H1 (cell line): ENCODE measurements at regions not wholly inside any gene's neighbourhood (a gene's known extent, or its start where the extent isn't known, plus 50 kb on each side); places are given as distances from the start of the nearest gene placed in this dataset.

Experiments used
- CTCF ChIA-PET: fragments of 300-600 bp; sonication (Branson Sonifier 250); formaldehyde crosslinking; loops from one replicate; lab custom pipeline; 2021; ENCODE audit not compliant: partially characterized antibody; lab: Charles Lee
- POLR2A ChIA-PET: fragments of 300-600 bp; sonication (Branson Sonifier 250); formaldehyde crosslinking; loops from one replicate; lab custom pipeline; 2021; ENCODE audit warnings: inconsistent platforms; ENCODE audit not compliant: partially characterized antibody; lab: Charles Lee
- DNase-seq, 2 experiments: peaks; one replicate each; pipeline versions ENCODE4 v3.0.0 to v3.0.0-alpha.2; 2010 to 2022; ENCODE audit warnings: low spot score in 2 of 2, low read depth in 1 of 2, mixed read lengths in 1 of 2
- FAIRE-seq: peaks from 2 replicates; lab custom pipeline; 2011; peaks lifted over from hg19 to GRCh38; lab: Jason Lieb, UNC
- H2AFZ ChIP-seq: 2 replicates; pipeline ENCODE4 v1.8.1; 2012; ENCODE audit warnings: low read length, inconsistent platforms
- H2AK5ac ChIP-seq: 2 replicates; pipeline ENCODE4 v1.6.1; 2013; ENCODE audit warnings: low read depth, low read length
- H2BK120ac ChIP-seq: replicated peaks from 2 replicates; pipeline ENCODE3; 2013; ENCODE audit warnings: low read depth, low read length, inconsistent platforms
- H2BK12ac ChIP-seq: 2 replicates; pipeline ENCODE4 v1.6.1; 2013; ENCODE audit warnings: low read depth, low read length
- H2BK15ac ChIP-seq: 2 replicates; pipeline ENCODE4 v1.6.1; 2013; ENCODE audit warnings: low read length
- H2BK20ac ChIP-seq: 2 replicates; pipeline ENCODE4 v1.6.1; 2013; ENCODE audit warnings: low read length
- H2BK5ac ChIP-seq: 2 replicates; pipeline ENCODE4 v1.6.1; 2013; ENCODE audit warnings: low read depth, low read length
- H3K14ac ChIP-seq: 2 replicates; pipeline ENCODE4 v1.6.1; 2013; ENCODE audit warnings: inconsistent platforms; ENCODE audit not compliant: insufficient read length
- H3K18ac ChIP-seq: 2 replicates; pipeline ENCODE4 v1.6.1; 2013; ENCODE audit warnings: low read length; ENCODE audit errors: extremely low read depth
- H3K23ac ChIP-seq: 2 replicates; pipeline ENCODE4 v1.6.1; 2013; ENCODE audit warnings: inconsistent platforms; ENCODE audit not compliant: insufficient read length
- H3K23me2 ChIP-seq: 2 replicates; pipeline ENCODE4 v1.6.1; 2013; ENCODE audit warnings: low read depth, low read length
- H3K27ac ChIP-seq: 2 replicates; pipeline ENCODE4 v1.6.1; 2011; ENCODE audit warnings: low read depth, low read length, inconsistent platforms
- H3K27me3 ChIP-seq, 4 experiments: replicated peaks in 1 of 4; 1 replicate in 1 of 4; 2 replicates in 3 of 4; pipeline versions ENCODE4 v1.6.1 to v1.8.1; 2011 to 2013; ENCODE audit warnings: low read length in 3 of 4, mild to moderate bottlenecking in 3 of 4, inconsistent platforms in 2 of 4, mixed read lengths in 2 of 4, moderate library complexity in 1 of 4; ENCODE audit not compliant: control insufficient read depth in 3 of 4, insufficient read depth in 3 of 4; ENCODE audit errors: extremely low read depth in 1 of 4
- H3K36me3 ChIP-seq, 4 experiments: 2 replicates each; pipeline versions ENCODE4 v1.6.1 to v1.8.1; 2011 to 2013; ENCODE audit warnings: mild to moderate bottlenecking in 4 of 4, low read length in 3 of 4, moderate library complexity in 2 of 4, control low read depth in 1 of 4, inconsistent platforms in 1 of 4; ENCODE audit not compliant: insufficient read depth in 4 of 4, control insufficient read depth in 2 of 4
- H3K4ac ChIP-seq: replicated peaks from 2 replicates; pipeline ENCODE3; 2013; ENCODE audit warnings: low read length, low read depth, mixed read lengths, inconsistent platforms; ENCODE audit not compliant: insufficient read length
- H3K4me1 ChIP-seq, 4 experiments: replicated peaks in 1 of 4; 1 replicate in 1 of 4; 2 replicates in 3 of 4; pipeline versions ENCODE4 v1.6.1 to v1.8.1; 2011 to 2013; ENCODE audit warnings: low read length in 3 of 4, inconsistent platforms in 2 of 4, mixed read lengths in 1 of 4; ENCODE audit not compliant: insufficient read depth in 4 of 4, control insufficient read depth in 3 of 4
- H3K4me2 ChIP-seq, 2 experiments: 2 replicates each; pipeline versions ENCODE4 v1.6.1 to v1.8.1; 2011 to 2013; ENCODE audit warnings: low read depth in 2 of 2, low read length in 2 of 2, control low read depth in 1 of 2, inconsistent platforms in 1 of 2, mild to moderate bottlenecking in 1 of 2; ENCODE audit not compliant: insufficient read depth in 1 of 2
- H3K4me3 ChIP-seq, 4 experiments: fragments of 200-600, 300-600 bp in 1 of 4; sonication (generic), shearing (Covaris generic), sonication (Bioruptor Twin) in 1 of 4; 2 replicates each; pipeline versions ENCODE4 v1.5.1 to v1.8.1; 2011 to 2016; ENCODE audit warnings: low read length in 4 of 4, low read depth in 3 of 4, control low read depth in 2 of 4, inconsistent platforms in 2 of 4, mild to moderate bottlenecking in 2 of 4, mixed read lengths in 1 of 4, moderate library complexity in 1 of 4; ENCODE audit not compliant: insufficient read depth in 2 of 4; ENCODE audit errors: extremely low read depth in 1 of 4
- H3K56ac ChIP-seq: replicated peaks from 2 replicates; pipeline ENCODE3; 2013; ENCODE audit warnings: low read depth, mild to moderate bottlenecking, mixed read lengths, low read length, inconsistent platforms; ENCODE audit not compliant: insufficient read length
- H3K79me1 ChIP-seq: 2 replicates; pipeline ENCODE4 v1.6.1; 2013; ENCODE audit warnings: low read depth, low read length, control low read depth
- H3K79me2 ChIP-seq, 2 experiments: 2 replicates each; pipeline versions ENCODE4 v1.6.1 to v1.8.1; 2012 to 2013; ENCODE audit warnings: low read length in 2 of 2, mild to moderate bottlenecking in 2 of 2, inconsistent platforms in 1 of 2; ENCODE audit not compliant: insufficient read depth in 2 of 2, control insufficient read depth in 1 of 2
- H3K9ac ChIP-seq, 4 experiments: replicated peaks in 1 of 4; 1 replicate in 1 of 4; 2 replicates in 3 of 4; pipeline versions ENCODE4 v1.6.1 to v1.8.1; 2011 to 2013; ENCODE audit warnings: low read depth in 3 of 4, low read length in 3 of 4, control low read depth in 2 of 4, mild to moderate bottlenecking in 2 of 4, moderate library complexity in 2 of 4, inconsistent platforms in 1 of 4; ENCODE audit errors: extremely low read depth in 1 of 4
- H3K9me3 ChIP-seq, 2 experiments: 2 replicates each; pipeline versions ENCODE4 v1.6.1 to v1.8.1; 2012 to 2013; ENCODE audit warnings: mild to moderate bottlenecking in 2 of 2, moderate library complexity in 2 of 2, control low read depth in 1 of 2, inconsistent platforms in 1 of 2, low read depth in 1 of 2, low read length in 1 of 2, mixed read lengths in 1 of 2; ENCODE audit not compliant: insufficient read depth in 2 of 2
- H4K20me1 ChIP-seq, 2 experiments: replicated peaks in 1 of 2; 2 replicates each; pipeline versions ENCODE3 to v1.8.1; 2011 to 2013; ENCODE audit warnings: inconsistent platforms in 2 of 2, low read length in 2 of 2, mild to moderate bottlenecking in 1 of 2; ENCODE audit not compliant: insufficient read depth in 2 of 2, control insufficient read depth in 1 of 2
- H4K5ac ChIP-seq: 2 replicates; pipeline ENCODE4 v1.6.1; 2013; ENCODE audit warnings: low read length, low read depth, mixed read lengths, inconsistent platforms; ENCODE audit not compliant: insufficient read length
- H4K8ac ChIP-seq: 2 replicates; pipeline ENCODE4 v1.8.0; 2013; ENCODE audit warnings: mild to moderate bottlenecking, moderate library complexity, low read length, inconsistent platforms; ENCODE audit not compliant: insufficient read depth; ENCODE audit errors: extremely low read depth
- H4K91ac ChIP-seq: replicated peaks from 2 replicates; pipeline ENCODE3; 2013; ENCODE audit warnings: low read length, mixed read lengths, inconsistent platforms; ENCODE audit not compliant: insufficient read length
- ASH2L ChIP-seq: fragments of 200-600, 300-600 bp; sonication (generic); IDR thresholded peaks from one replicate; pipeline ENCODE4 v1.7.1; 2017; ENCODE audit warnings: low read length
- CTCF ChIP-seq, 3 experiments: IDR thresholded peaks; 1 replicate in 2 of 3; 2 replicates in 1 of 3; pipeline versions ENCODE4 v1.5.1 to v1.6.1; 2011; ENCODE audit warnings: low read length in 3 of 3, mild to moderate bottlenecking in 3 of 3, inconsistent platforms in 2 of 3, low read depth in 1 of 3, moderate library complexity in 1 of 3; ENCODE audit not compliant: insufficient read depth in 1 of 3; ENCODE audit errors: control extremely low read depth in 1 of 3
- GABPA ChIP-seq: IDR thresholded peaks from 2 replicates; pipeline ENCODE4 v1.6.1; 2011; ENCODE audit warnings: mild to moderate bottlenecking, low read length, moderate library complexity, borderline replicate concordance; ENCODE audit not compliant: insufficient read depth
- HDAC2 ChIP-seq, 2 experiments: fragments of 300-600 bp in 1 of 2; sonication (generic) in 1 of 2; IDR thresholded peaks; 2 replicates each; pipeline ENCODE4 v1.6.1; 2011 to 2012; ENCODE audit warnings: low read depth in 2 of 2, low read length in 2 of 2, mild to moderate bottlenecking in 2 of 2, moderate library complexity in 2 of 2, borderline replicate concordance in 1 of 2, inconsistent platforms in 1 of 2
- RXRA ChIP-seq: IDR thresholded peaks from 2 replicates; pipeline ENCODE4 v1.6.1; 2011; ENCODE audit warnings: low read depth, mild to moderate bottlenecking, low read length, moderate library complexity; ENCODE audit not compliant: insufficient read depth
- SIN3A ChIP-seq, 2 experiments: IDR thresholded peaks in 1 of 2; conservative IDR thresholded peaks in 1 of 2; 2 replicates each; pipeline ENCODE4 v1.6.1; 2011 to 2012; ENCODE audit warnings: low read length in 2 of 2, improper control_type of control experiment in 1 of 2, low read depth in 1 of 2, mild to moderate bottlenecking in 1 of 2
- TEAD4 ChIP-seq: IDR thresholded peaks from 2 replicates; pipeline ENCODE4 v1.6.1; 2012; ENCODE audit warnings: low read depth, low read length, inconsistent platforms, mixed read lengths
- WGBS, 2 experiments: shearing (Covaris generic) in 1 of 2; methylation state at CpG; one replicate each; pipeline versions ENCODE4 v1.1.6 to v1.1.7; 2013 to 2015; ENCODE audit warnings: low lambda C conversion rate in 2 of 2, mixed read lengths in 2 of 2, inconsistent platforms in 1 of 2, low coverage in 1 of 2, missing lambda C conversion rate in 1 of 2; ENCODE audit not compliant: insufficient replicate concordance in 2 of 2, insufficient coverage in 1 of 2, insufficient read length in 1 of 2; ENCODE audit errors: extremely low coverage in 1 of 2, missing lambda C conversion rate in 1 of 2; 5-methylcytosine and 5-hydroxymethylcytosine counted together

- H3K14ac ChIP-seq: no peak overlapping the region
- DNase-seq: no peak
- H4K91ac ChIP-seq: no peak overlapping the region
- no peak overlapping the region for H3K4ac ChIP-seq
- no peak overlapping the region for H3K9ac ChIP-seq
- no peaks in the 10 kb centered on the region for H3K4me1 ChIP-seq
- CTCF ChIA-PET: interaction anchor here (1.4 to 3.3 kb wide), 2 partner anchors 10 to 23 kb away, joined by 6 to 11 read pairs; no protein-coding TSS in a partner anchor
- no peak overlapping the region for H2BK20ac ChIP-seq
- no peaks in the 10 kb centered on the region for H3K27me3 ChIP-seq
- H2BK120ac ChIP-seq: no peak overlapping the region
- no peaks in the 10 kb centered on the region for H3K79me2 ChIP-seq
- no peak overlapping the region for H3K4me2 ChIP-seq
- 87% methylated on average over 7 of the region's 7 CpGs; no CpG with 5 or more reads in 1 of the 2 experiments for WGBS, 2 experiments
- H3K23ac ChIP-seq: no peak overlapping the region
- no peak for TF ChIP-seq ASH2L
- TF ChIP-seq RXRA: no peak
- TF ChIP-seq TEAD4: no peak
- TF ChIP-seq SIN3A (conservative IDR thresholded peaks at IDR 0.05 in 1 of 2, IDR thresholded peaks at IDR 0.05 in 1 of 2; ENCODE audit: low read depth in 1 of 2, low read length in 2 of 2): no peak
- no peak for TF ChIP-seq GABPA
- TF ChIP-seq HDAC2 (IDR thresholded peaks at IDR 0.05; ENCODE audit: borderline replicate concordance in 1 of 2, low read depth in 2 of 2, low read length in 2 of 2): no peak
- no peak for TF ChIP-seq CTCF (IDR thresholded peaks at IDR 0.05; ENCODE audit: control extremely low read depth in 1 of 3, insufficient read depth in 1 of 3, low read depth in 1 of 3, low read length in 3 of 3)
- TF ChIP-seq, all 59 proteins: peak for 0
- no peaks in the 10 kb centered on the region for H3K79me1 ChIP-seq
- H3K56ac ChIP-seq: no peak overlapping the region
- H2AFZ ChIP-seq: no peak overlapping the region
- FAIRE-seq: no peak
- no peaks in the 10 kb centered on the region for H3K36me3 ChIP-seq
- H2BK12ac ChIP-seq: no peak overlapping the region
- H3K4me3 ChIP-seq: no peak overlapping the region
- H3K23me2 ChIP-seq: no peaks in the 10 kb centered on the region
- H3K27ac ChIP-seq: no peak overlapping the region
- H3K9me3 ChIP-seq: no peaks in the 10 kb centered on the region
- H2BK15ac ChIP-seq: no peak overlapping the region
- no peak overlapping the region for H4K5ac ChIP-seq
- H4K20me1 ChIP-seq: no peaks in the 10 kb centered on the region
- no peak overlapping the region for H3K18ac ChIP-seq
- no peak overlapping the region for H2AK5ac ChIP-seq
- no peak overlapping the region for H4K8ac ChIP-seq
- no peak overlapping the region for H2BK5ac ChIP-seq
- POLR2A ChIA-PET: no interaction called here
These were observed 142.0 kb downstream of the PTPN20 start for GRCh38 chr10:47053081-47053798.
